K562 (cell line): ENCODE measurements at regions not wholly inside any gene's neighbourhood (a gene's known extent, or its start where the extent isn't known, plus 50 kb on each side); places are given as distances from the start of the nearest gene placed in this dataset.

Experiments used
- CHD4 ChIP-seq: fragments of 200-600 bp; sonication (generic); IDR thresholded peaks from 3 replicates; pipeline ENCODE4 v1.6.1; 2012; ENCODE audit warnings: low read depth, mild to moderate bottlenecking, mixed read lengths, low read length, inconsistent platforms; ENCODE audit not compliant: insufficient read depth, insufficient replicate concordance, poor library complexity, severe bottlenecking
- EZH2 ChIP-seq: IDR thresholded peaks from 2 replicates; pipeline ENCODE4 v1.6.1; 2012; ENCODE audit warnings: low read depth, mild to moderate bottlenecking, inconsistent platforms, low read length, borderline replicate concordance
- TF ChIP-seq, protein P1 (sequence below): sonication (generic); formaldehyde crosslinking; IDR thresholded peaks from 2 replicates; pipeline ENCODE4 v1.9.0; 2022; ENCODE audit warnings: mild to moderate bottlenecking, missing genetic modification reagents
- TF ChIP-seq, protein P2 (sequence below), 2 experiments: IDR thresholded peaks; 2 replicates each; pipeline ENCODE4 v1.6.1; 2012; ENCODE audit warnings: improper control_type of control experiment in 2 of 2, low read depth in 2 of 2, low read length in 2 of 2, borderline replicate concordance in 1 of 2
- TF ChIP-seq, protein P3 (sequence below), 3 experiments: IDR thresholded peaks in 2 of 3; conservative IDR thresholded peaks in 1 of 3; 2 replicates each; pipeline ENCODE4 v1.5.1; 2011 to 2012; ENCODE audit warnings: low read length in 3 of 3, mild to moderate bottlenecking in 3 of 3, control low read depth in 2 of 3, improper control_type of control experiment in 1 of 3, inconsistent platforms in 1 of 3, low read depth in 1 of 3, mixed read lengths in 1 of 3, moderate library complexity in 1 of 3; ENCODE audit not compliant: insufficient read depth in 2 of 3

DNA sequence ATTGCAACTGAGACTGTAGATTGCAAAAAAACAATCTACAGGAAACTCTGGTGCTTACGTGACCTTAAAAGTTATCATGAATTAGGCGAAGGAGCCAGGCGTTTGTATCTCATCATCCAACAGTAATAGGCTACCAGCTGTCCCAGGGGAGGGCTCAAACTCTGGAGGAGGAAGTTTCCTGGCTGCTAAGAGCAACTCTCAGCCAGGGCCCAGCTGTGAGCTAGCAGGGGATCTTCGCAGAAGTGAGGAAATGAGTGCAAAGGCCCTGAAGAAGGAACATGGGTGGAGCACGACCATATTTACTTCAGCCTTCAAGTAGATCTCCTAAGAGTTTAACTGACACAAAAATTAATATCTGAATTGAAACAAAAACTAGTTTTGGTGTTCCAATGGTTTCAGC lies 686.9 kb upstream of the MAP3K7 start:
- TF ChIP-seq CHD4: no peak
- TF ChIP-seq, protein P1, sequence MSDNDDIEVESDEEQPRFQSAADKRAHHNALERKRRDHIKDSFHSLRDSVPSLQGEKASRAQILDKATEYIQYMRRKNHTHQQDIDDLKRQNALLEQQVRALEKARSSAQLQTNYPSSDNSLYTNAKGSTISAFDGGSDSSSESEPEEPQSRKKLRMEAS (CRISPR knock-in tag): no peak
- TF ChIP-seq, protein P2, sequence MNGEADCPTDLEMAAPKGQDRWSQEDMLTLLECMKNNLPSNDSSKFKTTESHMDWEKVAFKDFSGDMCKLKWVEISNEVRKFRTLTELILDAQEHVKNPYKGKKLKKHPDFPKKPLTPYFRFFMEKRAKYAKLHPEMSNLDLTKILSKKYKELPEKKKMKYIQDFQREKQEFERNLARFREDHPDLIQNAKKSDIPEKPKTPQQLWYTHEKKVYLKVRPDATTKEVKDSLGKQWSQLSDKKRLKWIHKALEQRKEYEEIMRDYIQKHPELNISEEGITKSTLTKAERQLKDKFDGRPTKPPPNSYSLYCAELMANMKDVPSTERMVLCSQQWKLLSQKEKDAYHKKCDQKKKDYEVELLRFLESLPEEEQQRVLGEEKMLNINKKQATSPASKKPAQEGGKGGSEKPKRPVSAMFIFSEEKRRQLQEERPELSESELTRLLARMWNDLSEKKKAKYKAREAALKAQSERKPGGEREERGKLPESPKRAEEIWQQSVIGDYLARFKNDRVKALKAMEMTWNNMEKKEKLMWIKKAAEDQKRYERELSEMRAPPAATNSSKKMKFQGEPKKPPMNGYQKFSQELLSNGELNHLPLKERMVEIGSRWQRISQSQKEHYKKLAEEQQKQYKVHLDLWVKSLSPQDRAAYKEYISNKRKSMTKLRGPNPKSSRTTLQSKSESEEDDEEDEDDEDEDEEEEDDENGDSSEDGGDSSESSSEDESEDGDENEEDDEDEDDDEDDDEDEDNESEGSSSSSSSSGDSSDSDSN (IDR thresholded peaks at IDR 0.05; ENCODE audit: borderline replicate concordance in 1 of 2, low read depth in 2 of 2, low read length in 2 of 2): no peak
- TF ChIP-seq, protein P3, sequence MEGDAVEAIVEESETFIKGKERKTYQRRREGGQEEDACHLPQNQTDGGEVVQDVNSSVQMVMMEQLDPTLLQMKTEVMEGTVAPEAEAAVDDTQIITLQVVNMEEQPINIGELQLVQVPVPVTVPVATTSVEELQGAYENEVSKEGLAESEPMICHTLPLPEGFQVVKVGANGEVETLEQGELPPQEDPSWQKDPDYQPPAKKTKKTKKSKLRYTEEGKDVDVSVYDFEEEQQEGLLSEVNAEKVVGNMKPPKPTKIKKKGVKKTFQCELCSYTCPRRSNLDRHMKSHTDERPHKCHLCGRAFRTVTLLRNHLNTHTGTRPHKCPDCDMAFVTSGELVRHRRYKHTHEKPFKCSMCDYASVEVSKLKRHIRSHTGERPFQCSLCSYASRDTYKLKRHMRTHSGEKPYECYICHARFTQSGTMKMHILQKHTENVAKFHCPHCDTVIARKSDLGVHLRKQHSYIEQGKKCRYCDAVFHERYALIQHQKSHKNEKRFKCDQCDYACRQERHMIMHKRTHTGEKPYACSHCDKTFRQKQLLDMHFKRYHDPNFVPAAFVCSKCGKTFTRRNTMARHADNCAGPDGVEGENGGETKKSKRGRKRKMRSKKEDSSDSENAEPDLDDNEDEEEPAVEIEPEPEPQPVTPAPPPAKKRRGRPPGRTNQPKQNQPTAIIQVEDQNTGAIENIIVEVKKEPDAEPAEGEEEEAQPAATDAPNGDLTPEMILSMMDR (IDR thresholded peaks at IDR 0.05 in 2 of 3, conservative IDR thresholded peaks at IDR 0.05 in 1 of 3; ENCODE audit: insufficient read depth in 2 of 3, low read depth in 1 of 3, low read length in 3 of 3): no peak
- TF ChIP-seq EZH2: no peak
